SU-DHL-6 (cell line): ENCODE measurements at regions not wholly inside any gene's neighbourhood (a gene's known extent, or its start where the extent isn't known, plus 50 kb on each side); places are given as distances from the start of the nearest gene placed in this dataset.

Experiments used
- CTCF ChIP-seq: fragments of 200-600 bp; sonication (generic); IDR thresholded peaks from one replicate; pipeline ENCODE4 v1.5.1; 2017; ENCODE audit warnings: antibody characterized with exemption, mild to moderate bottlenecking, low read length, moderate library complexity; ENCODE audit not compliant: insufficient read depth, poor library complexity, severe bottlenecking
- EZH2phosphoT487 ChIP-seq: fragments of 200-600 bp; sonication (generic), shearing (Covaris generic); conservative IDR thresholded peaks from 2 replicates; pipeline ENCODE4 v1.6.1; 2018; ENCODE audit warnings: mild to moderate bottlenecking, antibody characterized with exemption, low read length, moderate library complexity, mixed read lengths

GRCh38 chr18:30652387-30652786 lies 390.2 kb downstream of the DSC3 start:
- no peak for TF ChIP-seq CTCF
- TF ChIP-seq EZH2phosphoT487: no peak
